ENCODE measurements at regions not wholly inside any gene's neighbourhood (a gene's known extent, or its start where the extent isn't known, plus 50 kb on each side); places are given as distances from the start of the nearest gene placed in this dataset.
"Not testable (repeated sequence)": the region's sequence is repeated elsewhere in the genome, so short reads cannot be mapped to it uniquely, and the experiment has no call there.

- no peak for DNase-seq (ENCODE audit: low read depth in 4 of 4, low spot score in 3 of 4)
Measured at GRCh38 chr3:127520993-127521392, 69.5 kb downstream of the TPRA1 start.

GRCh38 chr3:127518456-127519081 is 72.0 kb downstream of the TPRA1 start:
- no peak for DNase-seq (ENCODE audit: low read depth in 4 of 4, low spot score in 3 of 4)

GRCh38 chr3:127512256-127512655 is 78.3 kb downstream of the TPRA1 start:
- DNase-seq (ENCODE audit: low read depth in 4 of 4, low spot score in 3 of 4), result no peak

- no peak for DNase-seq (ENCODE audit: low read depth in 4 of 4, low spot score in 3 of 4)
Measured at GRCh38 chr3:127501177-127501576, 89.4 kb downstream of the TPRA1 start.

- DNase-seq (ENCODE audit: low read depth in 4 of 4, low spot score in 3 of 4), result no peak
Measured at GRCh38 chr3:127497676-127498075, 92.9 kb downstream of the TPRA1 start.

GRCh38 chr3:127497166-127497565 is 93.4 kb downstream of the TPRA1 start:
- no peak for DNase-seq (ENCODE audit: low read depth in 4 of 4, low spot score in 3 of 4)

GRCh38 chr3:127495821-127496655 is 94.5 kb downstream of the TPRA1 start:
- DNase-seq (ENCODE audit: low read depth in 4 of 4, low spot score in 3 of 4), result no peak

GRCh38 chr3:127493924-127494646 is 96.4 kb downstream of the TPRA1 start:
- DNase-seq (ENCODE audit: low read depth in 4 of 4, low spot score in 3 of 4), result no peak

- no peak for DNase-seq (ENCODE audit: low read depth in 4 of 4, low spot score in 3 of 4)
Measured at GRCh38 chr3:127492426-127492825, 98.1 kb downstream of the TPRA1 start.

GRCh38 chr3:127491909-127492308 is 98.6 kb downstream of the TPRA1 start:
- DNase-seq (ENCODE audit: low read depth in 4 of 4, low spot score in 3 of 4), result no peak

GRCh38 chr3:127491323-127491722 is 99.2 kb downstream of the TPRA1 start:
- DNase-seq (ENCODE audit: low read depth in 4 of 4, low spot score in 3 of 4), result no peak

- not testable (repeated sequence) for DNase-seq (ENCODE audit: low read depth in 4 of 4, low spot score in 3 of 4)
Measured at GRCh38 chr3:127491024-127491305, 99.6 kb downstream of the TPRA1 start.

- no peak for DNase-seq (ENCODE audit: low read depth in 4 of 4, low spot score in 3 of 4)
Measured at GRCh38 chr3:127490271-127491023, 100.1 kb downstream of the TPRA1 start.

- DNase-seq (ENCODE audit: low read depth in 4 of 4, low spot score in 3 of 4), result no peak
Measured at GRCh38 chr3:127489357-127489756, 101.2 kb downstream of the TPRA1 start.

- DNase-seq (ENCODE audit: low read depth in 4 of 4, low spot score in 3 of 4), result no peak
Measured at GRCh38 chr3:127488740-127489139, 101.8 kb downstream of the TPRA1 start.

- DNase-seq (ENCODE audit: low read depth in 4 of 4, low spot score in 3 of 4), result no peak
Measured at GRCh38 chr3:127488141-127488672, 102.3 kb downstream of the TPRA1 start.

- DNase-seq (ENCODE audit: low read depth in 4 of 4, low spot score in 3 of 4), result no peak
Measured at GRCh38 chr3:127487196-127487595, 103.3 kb downstream of the TPRA1 start.

GRCh38 chr3:127486321-127486944 is 104.1 kb downstream of the TPRA1 start:
- DNase-seq (ENCODE audit: low read depth in 4 of 4, low spot score in 3 of 4), result no peak

- no peak for DNase-seq (ENCODE audit: low read depth in 4 of 4, low spot score in 3 of 4)
Measured at GRCh38 chr3:127485396-127486170, 105.0 kb downstream of the TPRA1 start.

Measured in right renal pelvis (tissue), 4 donors.